Vagina (tissue), 2 donors: ENCODE measurements at regions not wholly inside any gene's neighbourhood (a gene's known extent, or its start where the extent isn't known, plus 50 kb on each side); places are given as distances from the start of the nearest gene placed in this dataset.

Experiments used
- CTCF ChIP-seq, 3 experiments: fragments of 450-650 bp in 2 of 3; fragments of 200-600 bp in 1 of 3; sonication (generic) in 1 of 3; IDR thresholded peaks; one replicate each; pipeline ENCODE4 v1.5.1; 2017 to 2019; ENCODE audit warnings: antibody characterized with exemption in 3 of 3, mild to moderate bottlenecking in 2 of 3, moderate library complexity in 2 of 3
- POLR2A ChIP-seq, 2 donors: fragments of 450-650 bp; IDR thresholded peaks; one replicate each; pipeline ENCODE4 v1.6.1; 2017; ENCODE audit warnings: antibody characterized with exemption in 2 of 2, mild to moderate bottlenecking in 2 of 2, moderate library complexity in 2 of 2

DNA sequence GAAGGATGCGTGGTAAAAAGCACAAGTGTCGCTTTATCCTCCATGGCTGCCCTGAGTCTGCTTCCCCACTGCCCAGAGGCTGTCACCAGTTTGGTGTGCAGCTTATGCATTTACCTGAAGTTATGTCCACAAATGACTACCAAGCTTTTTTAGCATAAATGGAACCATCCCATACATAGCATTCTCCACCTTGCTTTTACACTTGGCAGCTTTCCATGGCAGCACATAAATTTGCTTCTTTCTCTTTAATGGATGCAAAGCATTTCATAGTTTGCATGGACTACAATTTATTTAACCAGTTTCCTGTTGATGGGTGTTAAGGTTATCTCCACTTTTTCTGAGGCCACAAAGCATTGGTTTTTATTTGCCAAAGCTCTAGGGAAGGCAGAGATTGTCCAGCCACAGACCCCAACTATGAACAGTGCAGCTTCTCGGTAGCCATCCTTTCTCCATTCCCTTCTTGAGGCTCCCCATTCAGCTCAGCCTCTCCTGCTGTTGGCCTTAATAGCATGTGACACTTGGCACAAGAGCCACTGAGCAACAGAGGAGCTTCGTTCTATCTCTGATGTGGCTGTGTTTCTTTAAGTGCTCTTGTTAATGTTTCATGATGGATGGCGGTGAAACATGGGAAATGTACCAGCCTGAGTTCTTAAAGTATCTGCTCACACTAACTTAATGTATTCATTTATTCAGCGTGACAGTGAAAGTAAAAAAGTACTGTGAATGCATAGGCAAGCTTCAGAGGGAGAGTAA lies 59.8 kb upstream of the NAV2 start:
- TF ChIP-seq POLR2A (IDR thresholded peaks at IDR 0.05) (no peak), CTCF (IDR thresholded peaks at IDR 0.05) (no peak)
